ENCODE measurements at regions not wholly inside any gene's neighbourhood (a gene's known extent, or its start where the extent isn't known, plus 50 kb on each side); places are given as distances from the start of the nearest gene placed in this dataset.

DNA sequence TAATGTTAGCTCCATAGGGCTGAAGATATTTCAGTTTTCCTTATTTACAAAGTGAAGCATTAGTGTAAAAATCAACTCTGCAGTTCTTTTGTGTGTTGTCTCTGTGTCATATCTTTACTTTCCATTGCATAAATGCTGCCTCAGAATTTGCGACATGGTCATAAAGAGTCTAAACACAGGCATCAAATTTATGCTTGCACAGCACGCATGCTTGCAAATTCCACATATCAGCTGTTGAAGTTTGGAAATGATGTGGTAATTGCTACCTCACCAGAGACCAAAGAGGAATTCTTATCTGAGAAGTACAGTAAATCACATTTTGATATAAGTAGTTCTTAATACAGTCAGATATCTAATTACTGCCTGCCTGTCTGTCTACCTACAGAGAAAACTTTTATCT lies 348.2 kb upstream of the GRM3 start:
- TF ChIP-seq MYC (IDR thresholded peaks at IDR 0.05; ENCODE audit: low read depth, low read length) = no peak
- TF ChIP-seq, protein P1, sequence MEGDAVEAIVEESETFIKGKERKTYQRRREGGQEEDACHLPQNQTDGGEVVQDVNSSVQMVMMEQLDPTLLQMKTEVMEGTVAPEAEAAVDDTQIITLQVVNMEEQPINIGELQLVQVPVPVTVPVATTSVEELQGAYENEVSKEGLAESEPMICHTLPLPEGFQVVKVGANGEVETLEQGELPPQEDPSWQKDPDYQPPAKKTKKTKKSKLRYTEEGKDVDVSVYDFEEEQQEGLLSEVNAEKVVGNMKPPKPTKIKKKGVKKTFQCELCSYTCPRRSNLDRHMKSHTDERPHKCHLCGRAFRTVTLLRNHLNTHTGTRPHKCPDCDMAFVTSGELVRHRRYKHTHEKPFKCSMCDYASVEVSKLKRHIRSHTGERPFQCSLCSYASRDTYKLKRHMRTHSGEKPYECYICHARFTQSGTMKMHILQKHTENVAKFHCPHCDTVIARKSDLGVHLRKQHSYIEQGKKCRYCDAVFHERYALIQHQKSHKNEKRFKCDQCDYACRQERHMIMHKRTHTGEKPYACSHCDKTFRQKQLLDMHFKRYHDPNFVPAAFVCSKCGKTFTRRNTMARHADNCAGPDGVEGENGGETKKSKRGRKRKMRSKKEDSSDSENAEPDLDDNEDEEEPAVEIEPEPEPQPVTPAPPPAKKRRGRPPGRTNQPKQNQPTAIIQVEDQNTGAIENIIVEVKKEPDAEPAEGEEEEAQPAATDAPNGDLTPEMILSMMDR (IDR thresholded peaks at IDR 0.05; ENCODE audit: low read depth, low read length) = no peak

Data from NB4 (cell line).